ENCODE measurements at regions not wholly inside any gene's neighbourhood (a gene's known extent, or its start where the extent isn't known, plus 50 kb on each side); places are given as distances from the start of the nearest gene placed in this dataset.
"Not testable (repeated sequence)": the region's sequence is repeated elsewhere in the genome, so short reads cannot be mapped to it uniquely, and the experiment has no call there.

GRCh38 chr1:102241431-102242338 lies 245.0 kb upstream of the OLFM3 start:
- DNase-seq (ENCODE audit: low read depth, low spot score) = no peak
- Histone ChIP-seq H3K9me3 (ENCODE audit: low read depth, low read length) (no peaks in the 10 kb centered on the region), H3K9ac (ENCODE audit: insufficient read length) (no peak overlapping the region), H3K36me3 (ENCODE audit: insufficient read depth, low read length) (no peaks in the 10 kb centered on the region), H3K27ac (no peak overlapping the region), H3K4me3 (no peak overlapping the region)
- no peak for TF ChIP-seq POLR2AphosphoS5 (IDR thresholded peaks at IDR 0.05; ENCODE audit: borderline replicate concordance, low read depth, low read length)
- no peak for TF ChIP-seq EZH2 (IDR thresholded peaks at IDR 0.05)
- no peak for TF ChIP-seq FOXP2 (optimal IDR thresholded peaks at IDR 0.05; ENCODE audit: control extremely low read depth, extremely low read length, insufficient read depth)

GRCh38 chr1:102239247-102239646 lies 242.5 kb upstream of the OLFM3 start:
- no peak for DNase-seq (ENCODE audit: low read depth, low spot score)
- Histone ChIP-seq H3K36me3 (ENCODE audit: insufficient read depth, low read length) (no peaks in the 10 kb centered on the region), H3K4me3 (no peak overlapping the region), H3K9me3 (ENCODE audit: low read depth, low read length) (no peaks in the 10 kb centered on the region), H3K27ac (no peak overlapping the region), H3K9ac (ENCODE audit: insufficient read length) (no peak overlapping the region)
- TF ChIP-seq FOXP2 (optimal IDR thresholded peaks at IDR 0.05; ENCODE audit: control extremely low read depth, extremely low read length, insufficient read depth) (no peak), POLR2AphosphoS5 (IDR thresholded peaks at IDR 0.05; ENCODE audit: borderline replicate concordance, low read depth, low read length) (no peak), EZH2 (IDR thresholded peaks at IDR 0.05) (no peak)

GRCh38 chr1:102234753-102235359 lies 238.1 kb upstream of the OLFM3 start:
- H3K9ac ChIP-seq (ENCODE audit: insufficient read length) = no peak overlapping the region
- no peak for DNase-seq (ENCODE audit: low read depth, low spot score)
- H3K4me3 ChIP-seq = no peak overlapping the region
- TF ChIP-seq FOXP2 (optimal IDR thresholded peaks at IDR 0.05; ENCODE audit: control extremely low read depth, extremely low read length, insufficient read depth) (no peak), POLR2AphosphoS5 (IDR thresholded peaks at IDR 0.05; ENCODE audit: borderline replicate concordance, low read depth, low read length) (no peak), EZH2 (IDR thresholded peaks at IDR 0.05) (no peak)
- H3K27ac ChIP-seq = no peak overlapping the region
- H3K36me3 ChIP-seq (ENCODE audit: insufficient read depth, low read length) = no peaks in the 10 kb centered on the region
- no peaks in the 10 kb centered on the region for H3K9me3 ChIP-seq (ENCODE audit: low read depth, low read length)

GRCh38 chr1:102219463-102219862 lies 222.7 kb upstream of the OLFM3 start:
- Histone ChIP-seq H3K9ac (ENCODE audit: insufficient read length) (no peak overlapping the region), H3K4me3 (no peak overlapping the region), H3K27ac (no peak overlapping the region), H3K36me3 (ENCODE audit: insufficient read depth, low read length) (no peaks in the 10 kb centered on the region), H3K9me3 (ENCODE audit: low read depth, low read length) (no peaks in the 10 kb centered on the region)
- TF ChIP-seq POLR2AphosphoS5 (IDR thresholded peaks at IDR 0.05; ENCODE audit: borderline replicate concordance, low read depth, low read length) (no peak), FOXP2 (optimal IDR thresholded peaks at IDR 0.05; ENCODE audit: control extremely low read depth, extremely low read length, insufficient read depth) (no peak), EZH2 (IDR thresholded peaks at IDR 0.05) (no peak)
- no peak for DNase-seq (ENCODE audit: low read depth, low spot score)

- H3K27ac ChIP-seq; H3K9ac ChIP-seq (ENCODE audit: insufficient read length); H3K4me3 ChIP-seq; H3K36me3 ChIP-seq (ENCODE audit: insufficient read depth, low read length); H3K9me3 ChIP-seq (ENCODE audit: low read depth, low read length); DNase-seq (ENCODE audit: low read depth, low spot score): not testable (repeated sequence)
Measured at GRCh38 chr1:102210891-102211290, 214.2 kb upstream of the OLFM3 start.

- no peak overlapping the region for H3K9ac ChIP-seq (ENCODE audit: insufficient read length)
- TF ChIP-seq EZH2 (IDR thresholded peaks at IDR 0.05) (no peak), FOXP2 (optimal IDR thresholded peaks at IDR 0.05; ENCODE audit: control extremely low read depth, extremely low read length, insufficient read depth) (no peak), POLR2AphosphoS5 (IDR thresholded peaks at IDR 0.05; ENCODE audit: borderline replicate concordance, low read depth, low read length) (no peak)
- no peaks in the 10 kb centered on the region for H3K36me3 ChIP-seq (ENCODE audit: insufficient read depth, low read length)
- H3K27ac ChIP-seq = no peak overlapping the region
- H3K9me3 ChIP-seq (ENCODE audit: low read depth, low read length) = no peaks in the 10 kb centered on the region
- no peak overlapping the region for H3K4me3 ChIP-seq
- no peak for DNase-seq (ENCODE audit: low read depth, low spot score)
Measured at GRCh38 chr1:102191723-102192122, 195.0 kb upstream of the OLFM3 start.

- Histone ChIP-seq H3K9me3 (ENCODE audit: low read depth, low read length) (no peaks in the 10 kb centered on the region), H3K27ac (no peak overlapping the region), H3K36me3 (ENCODE audit: insufficient read depth, low read length) (no peaks in the 10 kb centered on the region), H3K4me3 (no peak overlapping the region), H3K9ac (ENCODE audit: insufficient read length) (no peak overlapping the region)
- no peak for DNase-seq (ENCODE audit: low read depth, low spot score)
- no peak for TF ChIP-seq FOXP2 (optimal IDR thresholded peaks at IDR 0.05; ENCODE audit: control extremely low read depth, extremely low read length, insufficient read depth)
- no peak for TF ChIP-seq POLR2AphosphoS5 (IDR thresholded peaks at IDR 0.05; ENCODE audit: borderline replicate concordance, low read depth, low read length)
- no peak for TF ChIP-seq EZH2 (IDR thresholded peaks at IDR 0.05)
Measured at GRCh38 chr1:102190429-102190828, 193.7 kb upstream of the OLFM3 start.

GRCh38 chr1:102186536-102186935 lies 189.8 kb upstream of the OLFM3 start:
- Histone ChIP-seq H3K4me3 (no peak overlapping the region), H3K9me3 (ENCODE audit: low read depth, low read length) (no peaks in the 10 kb centered on the region), H3K36me3 (ENCODE audit: insufficient read depth, low read length) (no peaks in the 10 kb centered on the region), H3K9ac (ENCODE audit: insufficient read length) (no peak overlapping the region), H3K27ac (peak overlapping the region; percentile 100)
- DNase-seq (ENCODE audit: low read depth, low spot score) = no peak
- TF ChIP-seq POLR2AphosphoS5 (IDR thresholded peaks at IDR 0.05; ENCODE audit: borderline replicate concordance, low read depth, low read length) = no peak
- TF ChIP-seq FOXP2 (optimal IDR thresholded peaks at IDR 0.05; ENCODE audit: control extremely low read depth, extremely low read length, insufficient read depth) = no peak
- TF ChIP-seq EZH2 (IDR thresholded peaks at IDR 0.05) = no peak

Data from SK-N-MC (cell line).